ENCODE measurements at regions not wholly inside any gene's neighbourhood (a gene's known extent, or its start where the extent isn't known, plus 50 kb on each side); places are given as distances from the start of the nearest gene placed in this dataset.
A peak's percentile ranks its signal among the peaks of the same experiment; 100 is the strongest.

DNA sequence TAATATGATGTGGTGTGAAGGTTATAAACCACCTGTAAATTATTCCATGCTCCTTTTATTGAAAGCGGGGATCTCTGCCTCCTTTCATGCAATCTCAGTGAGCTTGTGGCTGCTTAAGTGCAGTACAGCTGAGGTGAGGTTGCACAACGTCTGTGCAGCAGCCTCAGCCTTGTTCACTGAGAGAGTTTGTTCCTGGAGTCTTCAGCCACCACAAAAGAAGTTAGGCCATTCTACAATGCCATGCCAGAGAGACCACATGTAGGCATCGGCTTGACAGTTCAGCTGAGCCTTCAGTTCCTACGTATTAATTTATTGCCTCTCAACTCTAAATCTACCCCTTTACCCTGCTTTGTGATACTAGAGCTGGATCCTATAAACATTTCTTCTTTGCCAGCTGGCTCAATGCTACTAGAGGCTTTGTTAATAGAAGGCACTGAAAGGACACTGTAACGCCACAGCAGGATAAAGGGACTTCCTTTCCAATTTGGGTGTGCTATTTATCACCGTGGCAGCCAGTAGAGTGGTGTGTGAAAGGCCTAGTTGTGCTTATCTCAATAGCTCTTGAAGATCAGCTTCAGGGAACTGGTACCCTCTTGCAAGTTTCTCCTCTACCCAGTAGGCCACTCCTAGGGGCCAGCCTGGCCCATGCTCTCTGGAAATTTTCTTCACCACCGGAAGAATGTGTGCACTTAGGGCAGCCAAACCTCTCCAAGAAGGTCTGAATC, 337.7 kb downstream of the IPO8 start:
- Histone ChIP-seq H3K4me1 (no peaks in the 10 kb centered on the region), H3K36me3 (no peaks in the 10 kb centered on the region), H3K9me3 (no peaks in the 10 kb centered on the region), H3K27me3 (no peaks in the 10 kb centered on the region), H3K4me3 (ENCODE audit: low read depth, low read length) (no peak overlapping the region)
- DNase-seq: no peak
- TF ChIP-seq, protein P1, sequence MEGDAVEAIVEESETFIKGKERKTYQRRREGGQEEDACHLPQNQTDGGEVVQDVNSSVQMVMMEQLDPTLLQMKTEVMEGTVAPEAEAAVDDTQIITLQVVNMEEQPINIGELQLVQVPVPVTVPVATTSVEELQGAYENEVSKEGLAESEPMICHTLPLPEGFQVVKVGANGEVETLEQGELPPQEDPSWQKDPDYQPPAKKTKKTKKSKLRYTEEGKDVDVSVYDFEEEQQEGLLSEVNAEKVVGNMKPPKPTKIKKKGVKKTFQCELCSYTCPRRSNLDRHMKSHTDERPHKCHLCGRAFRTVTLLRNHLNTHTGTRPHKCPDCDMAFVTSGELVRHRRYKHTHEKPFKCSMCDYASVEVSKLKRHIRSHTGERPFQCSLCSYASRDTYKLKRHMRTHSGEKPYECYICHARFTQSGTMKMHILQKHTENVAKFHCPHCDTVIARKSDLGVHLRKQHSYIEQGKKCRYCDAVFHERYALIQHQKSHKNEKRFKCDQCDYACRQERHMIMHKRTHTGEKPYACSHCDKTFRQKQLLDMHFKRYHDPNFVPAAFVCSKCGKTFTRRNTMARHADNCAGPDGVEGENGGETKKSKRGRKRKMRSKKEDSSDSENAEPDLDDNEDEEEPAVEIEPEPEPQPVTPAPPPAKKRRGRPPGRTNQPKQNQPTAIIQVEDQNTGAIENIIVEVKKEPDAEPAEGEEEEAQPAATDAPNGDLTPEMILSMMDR (IDR thresholded peaks at IDR 0.05; ENCODE audit: low read depth, low read length): no peak

DNA sequence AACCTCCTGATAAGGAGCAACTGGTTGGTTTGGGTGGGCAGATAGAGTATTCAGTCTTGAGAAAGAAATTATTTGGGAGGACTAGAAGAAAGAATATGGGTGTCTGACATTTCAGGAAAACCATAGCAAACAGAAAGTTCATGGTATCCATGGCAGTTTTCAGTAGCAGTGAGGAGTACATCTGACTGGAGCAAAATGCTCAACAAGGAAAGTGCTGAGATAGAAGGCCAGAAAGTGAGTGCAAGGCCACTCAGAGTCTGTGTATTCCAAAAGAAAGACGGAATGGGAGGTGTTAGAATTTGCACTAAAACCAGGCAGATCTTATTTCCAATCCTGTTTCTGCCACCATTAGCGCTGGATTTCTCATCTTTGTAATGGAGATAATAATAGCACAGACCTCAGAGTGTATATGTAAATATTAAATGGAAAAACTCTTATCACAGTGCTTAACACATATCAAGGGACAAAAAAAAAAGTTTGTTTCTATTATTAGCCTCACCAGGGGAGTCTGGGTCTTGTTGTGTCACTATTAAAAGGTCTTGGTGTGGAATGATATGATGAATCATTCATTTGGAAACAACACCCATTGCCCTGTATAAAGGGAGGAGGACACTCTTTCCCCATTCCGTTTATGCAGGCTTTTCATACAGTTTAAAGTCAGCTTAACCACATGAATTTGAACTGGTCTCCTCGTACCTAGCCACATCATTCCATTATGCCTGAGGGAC, 349.8 kb downstream of the IPO8 start:
- DNase-seq: no peak
- Histone ChIP-seq H3K4me3 (ENCODE audit: low read depth, low read length) (no peak overlapping the region), H3K4me1 (no peaks in the 10 kb centered on the region), H3K27me3 (no peaks in the 10 kb centered on the region), H3K36me3 (no peaks in the 10 kb centered on the region), H3K9me3 (no peaks in the 10 kb centered on the region)
- TF ChIP-seq, protein P1 (IDR thresholded peaks at IDR 0.05; ENCODE audit: low read depth, low read length): no peak

DNA sequence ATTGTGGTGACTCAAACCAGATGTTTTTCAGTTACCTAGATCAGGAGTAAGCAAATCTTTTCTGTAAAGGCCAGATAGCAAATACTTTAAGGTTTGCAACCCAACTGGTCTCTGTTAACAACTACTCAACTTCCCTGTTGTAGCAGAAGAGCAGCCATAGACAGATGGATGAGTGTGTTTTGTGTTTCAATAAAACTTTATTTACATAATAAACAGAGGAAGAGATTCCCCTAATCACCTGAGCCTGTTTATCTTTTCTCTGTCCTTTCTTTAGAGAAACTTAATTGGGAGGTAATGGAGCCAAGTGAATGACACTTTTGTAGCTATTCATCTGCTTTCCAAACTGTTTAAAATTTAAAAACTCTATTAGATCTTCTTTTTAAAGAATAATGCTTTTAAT, 365.1 kb downstream of the IPO8 start:
- Histone ChIP-seq H3K9me3 (no peaks in the 10 kb centered on the region), H3K4me3 (ENCODE audit: low read depth, low read length) (no peak overlapping the region), H3K27me3 (peaks cover 8% of the 10 kb centered on the region), H3K4me1 (no peaks in the 10 kb centered on the region), H3K36me3 (no peaks in the 10 kb centered on the region)
- DNase-seq: no peak
- TF ChIP-seq, protein P1 (IDR thresholded peaks at IDR 0.05; ENCODE audit: low read depth, low read length): no peak

DNA sequence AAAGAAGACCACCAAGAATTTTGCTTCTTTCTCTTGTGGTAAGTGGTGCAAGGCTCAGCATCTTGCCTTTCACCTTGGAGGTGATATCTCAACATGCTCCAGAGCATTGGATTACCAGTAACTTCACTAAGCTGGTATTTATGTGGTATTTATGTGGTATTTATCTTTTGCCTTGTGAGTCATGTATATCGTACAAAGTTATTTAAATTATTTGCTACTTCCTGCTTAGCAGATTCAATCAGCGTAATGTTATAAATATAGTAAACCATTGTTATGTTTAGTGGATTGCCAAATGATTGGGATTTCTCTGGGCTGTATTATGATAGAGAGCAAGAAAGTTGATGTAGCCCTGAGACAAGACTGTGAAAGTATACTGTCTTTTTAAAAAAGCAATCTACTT, 366.4 kb downstream of the IPO8 start:
- H3K36me3 ChIP-seq: no peaks in the 10 kb centered on the region
- no peak overlapping the region for H3K4me3 ChIP-seq (ENCODE audit: low read depth, low read length)
- TF ChIP-seq, protein P1 (IDR thresholded peaks at IDR 0.05; ENCODE audit: low read depth, low read length): no peak
- peaks cover 8% of the 10 kb centered on the region for H3K27me3 ChIP-seq
- H3K4me1 ChIP-seq: no peaks in the 10 kb centered on the region
- no peaks in the 10 kb centered on the region for H3K9me3 ChIP-seq
- DNase-seq: no peak

DNA sequence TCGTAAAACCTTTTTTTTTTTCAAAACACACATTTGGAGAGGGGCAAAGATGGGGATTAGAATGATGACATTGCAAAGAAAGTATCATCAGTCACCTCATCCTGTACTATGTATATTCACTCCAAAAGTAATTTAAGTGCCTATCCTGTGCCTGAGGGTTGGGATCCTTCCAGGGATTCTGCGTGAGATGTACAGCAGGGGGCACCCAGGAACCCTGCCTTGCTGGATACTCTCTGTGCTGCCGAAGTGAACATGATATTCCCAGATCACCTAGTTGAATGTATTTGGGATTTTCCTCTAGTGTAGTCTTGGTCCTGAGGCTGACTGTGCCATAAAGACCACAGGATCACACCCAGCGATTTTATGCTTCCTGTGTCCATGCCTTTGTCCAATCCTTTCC, 372.7 kb downstream of the IPO8 start:
- Histone ChIP-seq H3K9me3 (no peaks in the 10 kb centered on the region), H3K27me3 (no peaks in the 10 kb centered on the region; the same call in 1 of the 2 replicates), H3K4me1 (no peaks in the 10 kb centered on the region), H3K4me3 (ENCODE audit: low read depth, low read length) (no peak overlapping the region), H3K36me3 (no peaks in the 10 kb centered on the region)
- TF ChIP-seq, protein P1 (IDR thresholded peaks at IDR 0.05; ENCODE audit: low read depth, low read length): peak; percentile 25
- no peak for DNase-seq

DNA sequence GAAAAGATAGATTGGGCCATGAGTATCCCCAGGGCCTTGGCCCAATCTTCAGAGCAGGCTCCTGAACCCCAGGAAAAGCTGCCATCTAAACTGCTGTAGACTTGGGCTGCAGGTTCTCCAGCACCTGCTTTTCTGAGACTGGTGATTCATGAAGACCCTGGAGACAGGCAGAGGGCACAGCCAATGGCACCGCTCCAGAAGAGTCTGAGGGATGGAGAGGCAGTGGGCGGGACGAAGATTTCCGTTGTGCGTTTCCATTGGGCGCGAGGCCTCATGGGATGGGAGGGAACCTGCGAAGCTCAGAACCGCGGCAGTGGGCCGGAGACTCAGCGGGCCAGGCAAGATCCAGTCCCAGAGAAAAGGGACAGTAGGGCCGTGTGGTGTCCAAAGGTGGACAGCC, 375.1 kb downstream of the IPO8 start:
- no peaks in the 10 kb centered on the region for H3K36me3 ChIP-seq
- H3K4me1 ChIP-seq: no peaks in the 10 kb centered on the region
- H3K27me3 ChIP-seq: no peaks in the 10 kb centered on the region
- DNase-seq: no peak
- no peaks in the 10 kb centered on the region for H3K9me3 ChIP-seq
- no peak overlapping the region for H3K4me3 ChIP-seq (ENCODE audit: low read depth, low read length)
- TF ChIP-seq, protein P1 (IDR thresholded peaks at IDR 0.05; ENCODE audit: low read depth, low read length): no peak

All from BE2C (cell line).